H1 (cell line): ENCODE measurements at regions not wholly inside any gene's neighbourhood (a gene's known extent, or its start where the extent isn't known, plus 50 kb on each side); places are given as distances from the start of the nearest gene placed in this dataset.

Source experiments
- CTCF ChIA-PET: fragments of 300-600 bp; sonication (Branson Sonifier 250); formaldehyde crosslinking; loops from one replicate; lab custom pipeline; 2021; ENCODE audit not compliant: partially characterized antibody; lab: Charles Lee
- POLR2A ChIA-PET: fragments of 300-600 bp; sonication (Branson Sonifier 250); formaldehyde crosslinking; loops from one replicate; lab custom pipeline; 2021; ENCODE audit warnings: inconsistent platforms; ENCODE audit not compliant: partially characterized antibody; lab: Charles Lee
- DNase-seq, 2 experiments: peaks; one replicate each; pipeline versions ENCODE4 v3.0.0 to v3.0.0-alpha.2; 2010 to 2022; ENCODE audit warnings: low spot score in 2 of 2, low read depth in 1 of 2, mixed read lengths in 1 of 2
- FAIRE-seq: peaks from 2 replicates; lab custom pipeline; 2011; peaks lifted over from hg19 to GRCh38; lab: Jason Lieb, UNC
- H2AFZ ChIP-seq: 2 replicates; pipeline ENCODE4 v1.8.1; 2012; ENCODE audit warnings: low read length, inconsistent platforms
- H2AK5ac ChIP-seq: 2 replicates; pipeline ENCODE4 v1.6.1; 2013; ENCODE audit warnings: low read depth, low read length
- H2BK120ac ChIP-seq: replicated peaks from 2 replicates; pipeline ENCODE3; 2013; ENCODE audit warnings: low read depth, low read length, inconsistent platforms
- H2BK12ac ChIP-seq: 2 replicates; pipeline ENCODE4 v1.6.1; 2013; ENCODE audit warnings: low read depth, low read length
- H2BK15ac ChIP-seq: 2 replicates; pipeline ENCODE4 v1.6.1; 2013; ENCODE audit warnings: low read length
- H2BK20ac ChIP-seq: 2 replicates; pipeline ENCODE4 v1.6.1; 2013; ENCODE audit warnings: low read length
- H2BK5ac ChIP-seq: 2 replicates; pipeline ENCODE4 v1.6.1; 2013; ENCODE audit warnings: low read depth, low read length
- H3K14ac ChIP-seq: 2 replicates; pipeline ENCODE4 v1.6.1; 2013; ENCODE audit warnings: inconsistent platforms; ENCODE audit not compliant: insufficient read length
- H3K18ac ChIP-seq: 2 replicates; pipeline ENCODE4 v1.6.1; 2013; ENCODE audit warnings: low read length; ENCODE audit errors: extremely low read depth
- H3K23ac ChIP-seq: 2 replicates; pipeline ENCODE4 v1.6.1; 2013; ENCODE audit warnings: inconsistent platforms; ENCODE audit not compliant: insufficient read length
- H3K23me2 ChIP-seq: 2 replicates; pipeline ENCODE4 v1.6.1; 2013; ENCODE audit warnings: low read depth, low read length
- H3K27ac ChIP-seq: 2 replicates; pipeline ENCODE4 v1.6.1; 2011; ENCODE audit warnings: low read depth, low read length, inconsistent platforms
- H3K27me3 ChIP-seq, 4 experiments: replicated peaks in 1 of 4; 1 replicate in 1 of 4; 2 replicates in 3 of 4; pipeline versions ENCODE4 v1.6.1 to v1.8.1; 2011 to 2013; ENCODE audit warnings: low read length in 3 of 4, mild to moderate bottlenecking in 3 of 4, inconsistent platforms in 2 of 4, mixed read lengths in 2 of 4, moderate library complexity in 1 of 4; ENCODE audit not compliant: control insufficient read depth in 3 of 4, insufficient read depth in 3 of 4; ENCODE audit errors: extremely low read depth in 1 of 4
- H3K36me3 ChIP-seq, 4 experiments: 2 replicates each; pipeline versions ENCODE4 v1.6.1 to v1.8.1; 2011 to 2013; ENCODE audit warnings: mild to moderate bottlenecking in 4 of 4, low read length in 3 of 4, moderate library complexity in 2 of 4, control low read depth in 1 of 4, inconsistent platforms in 1 of 4; ENCODE audit not compliant: insufficient read depth in 4 of 4, control insufficient read depth in 2 of 4
- H3K4ac ChIP-seq: replicated peaks from 2 replicates; pipeline ENCODE3; 2013; ENCODE audit warnings: low read length, low read depth, mixed read lengths, inconsistent platforms; ENCODE audit not compliant: insufficient read length
- H3K4me1 ChIP-seq, 4 experiments: replicated peaks in 1 of 4; 1 replicate in 1 of 4; 2 replicates in 3 of 4; pipeline versions ENCODE4 v1.6.1 to v1.8.1; 2011 to 2013; ENCODE audit warnings: low read length in 3 of 4, inconsistent platforms in 2 of 4, mixed read lengths in 1 of 4; ENCODE audit not compliant: insufficient read depth in 4 of 4, control insufficient read depth in 3 of 4
- H3K4me2 ChIP-seq, 2 experiments: 2 replicates each; pipeline versions ENCODE4 v1.6.1 to v1.8.1; 2011 to 2013; ENCODE audit warnings: low read depth in 2 of 2, low read length in 2 of 2, control low read depth in 1 of 2, inconsistent platforms in 1 of 2, mild to moderate bottlenecking in 1 of 2; ENCODE audit not compliant: insufficient read depth in 1 of 2
- H3K4me3 ChIP-seq, 4 experiments: fragments of 200-600, 300-600 bp in 1 of 4; sonication (generic), shearing (Covaris generic), sonication (Bioruptor Twin) in 1 of 4; 2 replicates each; pipeline versions ENCODE4 v1.5.1 to v1.8.1; 2011 to 2016; ENCODE audit warnings: low read length in 4 of 4, low read depth in 3 of 4, control low read depth in 2 of 4, inconsistent platforms in 2 of 4, mild to moderate bottlenecking in 2 of 4, mixed read lengths in 1 of 4, moderate library complexity in 1 of 4; ENCODE audit not compliant: insufficient read depth in 2 of 4; ENCODE audit errors: extremely low read depth in 1 of 4
- H3K56ac ChIP-seq: replicated peaks from 2 replicates; pipeline ENCODE3; 2013; ENCODE audit warnings: low read depth, mild to moderate bottlenecking, mixed read lengths, low read length, inconsistent platforms; ENCODE audit not compliant: insufficient read length
- H3K79me1 ChIP-seq: 2 replicates; pipeline ENCODE4 v1.6.1; 2013; ENCODE audit warnings: low read depth, low read length, control low read depth
- H3K79me2 ChIP-seq, 2 experiments: 2 replicates each; pipeline versions ENCODE4 v1.6.1 to v1.8.1; 2012 to 2013; ENCODE audit warnings: low read length in 2 of 2, mild to moderate bottlenecking in 2 of 2, inconsistent platforms in 1 of 2; ENCODE audit not compliant: insufficient read depth in 2 of 2, control insufficient read depth in 1 of 2
- H3K9ac ChIP-seq, 4 experiments: replicated peaks in 1 of 4; 1 replicate in 1 of 4; 2 replicates in 3 of 4; pipeline versions ENCODE4 v1.6.1 to v1.8.1; 2011 to 2013; ENCODE audit warnings: low read depth in 3 of 4, low read length in 3 of 4, control low read depth in 2 of 4, mild to moderate bottlenecking in 2 of 4, moderate library complexity in 2 of 4, inconsistent platforms in 1 of 4; ENCODE audit errors: extremely low read depth in 1 of 4
- H3K9me3 ChIP-seq, 2 experiments: 2 replicates each; pipeline versions ENCODE4 v1.6.1 to v1.8.1; 2012 to 2013; ENCODE audit warnings: mild to moderate bottlenecking in 2 of 2, moderate library complexity in 2 of 2, control low read depth in 1 of 2, inconsistent platforms in 1 of 2, low read depth in 1 of 2, low read length in 1 of 2, mixed read lengths in 1 of 2; ENCODE audit not compliant: insufficient read depth in 2 of 2
- H4K20me1 ChIP-seq, 2 experiments: replicated peaks in 1 of 2; 2 replicates each; pipeline versions ENCODE3 to v1.8.1; 2011 to 2013; ENCODE audit warnings: inconsistent platforms in 2 of 2, low read length in 2 of 2, mild to moderate bottlenecking in 1 of 2; ENCODE audit not compliant: insufficient read depth in 2 of 2, control insufficient read depth in 1 of 2
- H4K5ac ChIP-seq: 2 replicates; pipeline ENCODE4 v1.6.1; 2013; ENCODE audit warnings: low read length, low read depth, mixed read lengths, inconsistent platforms; ENCODE audit not compliant: insufficient read length
- H4K8ac ChIP-seq: 2 replicates; pipeline ENCODE4 v1.8.0; 2013; ENCODE audit warnings: mild to moderate bottlenecking, moderate library complexity, low read length, inconsistent platforms; ENCODE audit not compliant: insufficient read depth; ENCODE audit errors: extremely low read depth
- H4K91ac ChIP-seq: replicated peaks from 2 replicates; pipeline ENCODE3; 2013; ENCODE audit warnings: low read length, mixed read lengths, inconsistent platforms; ENCODE audit not compliant: insufficient read length
- ATF2 ChIP-seq: IDR thresholded peaks from 2 replicates; pipeline ENCODE4 v1.6.1; 2012; ENCODE audit warnings: low read length, inconsistent platforms
- BACH1 ChIP-seq: IDR thresholded peaks from 2 replicates; pipeline ENCODE4 v1.6.1; 2012; ENCODE audit warnings: low read length, improper control_type of control experiment
- BCL11A ChIP-seq, 2 experiments: IDR thresholded peaks; one replicate each; pipeline ENCODE4 v1.6.1; 2011; ENCODE audit warnings: low read depth in 2 of 2, low read length in 2 of 2, mild to moderate bottlenecking in 2 of 2
- CBX5 ChIP-seq: fragments of 300-800, 300-1000 bp; sonication (generic); IDR thresholded peaks from 2 replicates; pipeline ENCODE4 v1.7.1; 2016; ENCODE audit warnings: antibody characterized with exemption, low read length, low read depth
- CREB1 ChIP-seq: IDR thresholded peaks from 2 replicates; pipeline ENCODE4 v1.6.1; 2012; ENCODE audit warnings: inconsistent platforms
- KDM1A ChIP-seq: fragments of 200-600, 300-600 bp; sonication (generic); IDR thresholded peaks from 2 replicates; pipeline ENCODE4 v1.7.1; 2016; ENCODE audit warnings: mild to moderate bottlenecking, low read length, borderline replicate concordance
- MAFK ChIP-seq: IDR thresholded peaks from 2 replicates; pipeline ENCODE4 v1.6.1; 2012; ENCODE audit warnings: low read depth, mild to moderate bottlenecking, improper control_type of control experiment, low read length
- POU5F1 ChIP-seq: IDR thresholded peaks from 2 replicates; pipeline ENCODE4 v1.6.1; 2011; ENCODE audit warnings: low read depth, mild to moderate bottlenecking, low read length, moderate library complexity
- SIRT6 ChIP-seq: IDR thresholded peaks from one replicate; pipeline ENCODE4 v1.7.1; 2012; ENCODE audit warnings: low read length, inconsistent platforms
- SIX5 ChIP-seq: IDR thresholded peaks from 2 replicates; pipeline ENCODE4 v1.6.1; 2011; ENCODE audit warnings: mild to moderate bottlenecking, low read depth, low read length
- TAF1 ChIP-seq: IDR thresholded peaks from 2 replicates; pipeline ENCODE4 v1.6.1; 2011; ENCODE audit warnings: mild to moderate bottlenecking, low read depth, low read length
- TF ChIP-seq, protein P1 (sequence below): IDR thresholded peaks from 2 replicates; pipeline ENCODE4 v1.6.1; 2011; ENCODE audit warnings: low read depth, mild to moderate bottlenecking, low read length; ENCODE audit not compliant: insufficient read depth

GRCh38 chr6:90429713-90430112 is 133.1 kb upstream of the BACH2 start:
- Histone ChIP-seq H2BK12ac (no peak overlapping the region), H2BK15ac (no peak overlapping the region), H2BK5ac (no peak overlapping the region), H2AFZ (no peak overlapping the region), H3K56ac (no peak overlapping the region), H3K9ac (no peak overlapping the region), H3K4me2 (no peak overlapping the region), H3K4me1 (peaks cover 0 to 6% (median 3%) of the 10 kb centered on the region in 4 experiments; a peak in 4 of 7 replicates), H4K8ac (no peak overlapping the region), H3K23ac (no peak overlapping the region), H3K18ac (no peak overlapping the region), H4K20me1 (no peaks in the 10 kb centered on the region), H2AK5ac (no peak overlapping the region), H3K79me1 (no peaks in the 10 kb centered on the region), H3K23me2 (no peaks in the 10 kb centered on the region), H3K9me3 (peaks cover 0 to 16% of the 10 kb centered on the region in 2 experiments; a peak in 1 of 4 replicates), H3K27ac (no peak overlapping the region), H4K91ac (no peak overlapping the region), H3K36me3 (no peaks in the 10 kb centered on the region), H3K27me3 (no peaks in the 10 kb centered on the region), H4K5ac (no peak overlapping the region), H3K14ac (no peak overlapping the region), H3K79me2 (no peaks in the 10 kb centered on the region), H3K4me3 (no peak overlapping the region), H2BK20ac (no peak overlapping the region), H3K4ac (no peak overlapping the region), H2BK120ac (no peak overlapping the region)
- no peak for FAIRE-seq
- POLR2A ChIA-PET, result no interaction called here
- CTCF ChIA-PET, result interaction anchor here (0.9 to 1.7 kb wide), 5 partner anchors 9 to 140 kb away, joined by 3 to 5 read pairs (median 3); no protein-coding TSS in a partner anchor
- DNase-seq, result no peak
- no peak for TF ChIP-seq SIX5
- TF ChIP-seq BCL11A (IDR thresholded peaks at IDR 0.05; ENCODE audit: low read depth in 2 of 2, low read length in 2 of 2), result no peak
- TF ChIP-seq ATF2, result no peak
- TF ChIP-seq CREB1, result no peak
- no peak for TF ChIP-seq MAFK
- TF ChIP-seq POU5F1, result no peak
- TF ChIP-seq CBX5, result no peak
- TF ChIP-seq, protein P1, sequence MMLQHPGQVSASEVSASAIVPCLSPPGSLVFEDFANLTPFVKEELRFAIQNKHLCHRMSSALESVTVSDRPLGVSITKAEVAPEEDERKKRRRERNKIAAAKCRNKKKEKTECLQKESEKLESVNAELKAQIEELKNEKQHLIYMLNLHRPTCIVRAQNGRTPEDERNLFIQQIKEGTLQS, result no peak
- no peak for TF ChIP-seq BACH1
- TF ChIP-seq SIRT6, result no peak
- no peak for TF ChIP-seq KDM1A
- no peak for TF ChIP-seq TAF1
